HL-60 (cell line): ENCODE measurements at regions not wholly inside any gene's neighbourhood (a gene's known extent, or its start where the extent isn't known, plus 50 kb on each side); places are given as distances from the start of the nearest gene placed in this dataset.

Experiments
- GABPA ChIP-seq: IDR thresholded peaks from 2 replicates; pipeline ENCODE4 v1.6.1; 2012; ENCODE audit warnings: low read depth
- POLR2AphosphoS5 ChIP-seq: IDR thresholded peaks from 2 replicates; pipeline ENCODE4 v1.6.1; 2012; ENCODE audit warnings: low read depth
- SPI1 ChIP-seq: IDR thresholded peaks from 2 replicates; pipeline ENCODE4 v1.6.1; 2012; ENCODE audit warnings: low read depth, mild to moderate bottlenecking, borderline replicate concordance
- TF ChIP-seq, protein P1 (sequence below): IDR thresholded peaks from one replicate; pipeline ENCODE4 v1.5.1; 2011; ENCODE audit warnings: low read length, control low read depth, inconsistent platforms; ENCODE audit not compliant: insufficient read depth
- TF ChIP-seq, protein P2 (sequence below): IDR thresholded peaks from 2 replicates; pipeline ENCODE4 v1.6.1; 2012; ENCODE audit warnings: low read depth; ENCODE audit not compliant: insufficient replicate concordance

DNA sequence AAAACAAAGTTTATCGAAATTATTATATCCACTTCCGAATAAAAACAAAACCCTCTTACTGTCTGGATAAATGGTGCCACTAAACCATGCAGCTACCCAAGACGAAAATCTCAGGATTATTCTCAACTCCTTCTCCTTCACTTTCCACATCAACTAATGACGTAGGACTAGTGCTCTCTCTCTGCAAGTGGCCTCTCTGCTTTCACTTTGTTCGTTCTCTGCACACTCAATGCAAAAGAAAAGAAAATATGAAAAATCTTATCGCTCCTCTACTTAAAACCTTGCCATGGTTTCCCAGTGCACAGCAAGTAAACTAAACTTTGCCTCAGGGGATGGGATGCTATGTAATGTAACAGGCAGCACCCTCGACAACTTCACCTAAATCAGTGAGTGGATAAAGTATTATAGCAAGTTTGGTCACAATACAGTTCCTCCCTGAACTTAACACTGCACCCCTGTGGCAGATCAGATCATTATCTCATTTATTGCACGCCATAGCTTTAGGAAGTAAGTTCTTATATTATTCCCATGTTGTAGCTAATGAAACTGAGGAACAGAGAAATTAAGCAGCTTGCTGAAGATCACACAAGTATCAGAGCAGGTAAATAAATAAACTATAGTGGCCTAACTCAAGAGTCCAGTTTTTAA, 262.7 kb upstream of the GADL1 start:
- TF ChIP-seq, protein P1, sequence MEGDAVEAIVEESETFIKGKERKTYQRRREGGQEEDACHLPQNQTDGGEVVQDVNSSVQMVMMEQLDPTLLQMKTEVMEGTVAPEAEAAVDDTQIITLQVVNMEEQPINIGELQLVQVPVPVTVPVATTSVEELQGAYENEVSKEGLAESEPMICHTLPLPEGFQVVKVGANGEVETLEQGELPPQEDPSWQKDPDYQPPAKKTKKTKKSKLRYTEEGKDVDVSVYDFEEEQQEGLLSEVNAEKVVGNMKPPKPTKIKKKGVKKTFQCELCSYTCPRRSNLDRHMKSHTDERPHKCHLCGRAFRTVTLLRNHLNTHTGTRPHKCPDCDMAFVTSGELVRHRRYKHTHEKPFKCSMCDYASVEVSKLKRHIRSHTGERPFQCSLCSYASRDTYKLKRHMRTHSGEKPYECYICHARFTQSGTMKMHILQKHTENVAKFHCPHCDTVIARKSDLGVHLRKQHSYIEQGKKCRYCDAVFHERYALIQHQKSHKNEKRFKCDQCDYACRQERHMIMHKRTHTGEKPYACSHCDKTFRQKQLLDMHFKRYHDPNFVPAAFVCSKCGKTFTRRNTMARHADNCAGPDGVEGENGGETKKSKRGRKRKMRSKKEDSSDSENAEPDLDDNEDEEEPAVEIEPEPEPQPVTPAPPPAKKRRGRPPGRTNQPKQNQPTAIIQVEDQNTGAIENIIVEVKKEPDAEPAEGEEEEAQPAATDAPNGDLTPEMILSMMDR, result no peak
- TF ChIP-seq GABPA, result no peak
- TF ChIP-seq, protein P2, sequence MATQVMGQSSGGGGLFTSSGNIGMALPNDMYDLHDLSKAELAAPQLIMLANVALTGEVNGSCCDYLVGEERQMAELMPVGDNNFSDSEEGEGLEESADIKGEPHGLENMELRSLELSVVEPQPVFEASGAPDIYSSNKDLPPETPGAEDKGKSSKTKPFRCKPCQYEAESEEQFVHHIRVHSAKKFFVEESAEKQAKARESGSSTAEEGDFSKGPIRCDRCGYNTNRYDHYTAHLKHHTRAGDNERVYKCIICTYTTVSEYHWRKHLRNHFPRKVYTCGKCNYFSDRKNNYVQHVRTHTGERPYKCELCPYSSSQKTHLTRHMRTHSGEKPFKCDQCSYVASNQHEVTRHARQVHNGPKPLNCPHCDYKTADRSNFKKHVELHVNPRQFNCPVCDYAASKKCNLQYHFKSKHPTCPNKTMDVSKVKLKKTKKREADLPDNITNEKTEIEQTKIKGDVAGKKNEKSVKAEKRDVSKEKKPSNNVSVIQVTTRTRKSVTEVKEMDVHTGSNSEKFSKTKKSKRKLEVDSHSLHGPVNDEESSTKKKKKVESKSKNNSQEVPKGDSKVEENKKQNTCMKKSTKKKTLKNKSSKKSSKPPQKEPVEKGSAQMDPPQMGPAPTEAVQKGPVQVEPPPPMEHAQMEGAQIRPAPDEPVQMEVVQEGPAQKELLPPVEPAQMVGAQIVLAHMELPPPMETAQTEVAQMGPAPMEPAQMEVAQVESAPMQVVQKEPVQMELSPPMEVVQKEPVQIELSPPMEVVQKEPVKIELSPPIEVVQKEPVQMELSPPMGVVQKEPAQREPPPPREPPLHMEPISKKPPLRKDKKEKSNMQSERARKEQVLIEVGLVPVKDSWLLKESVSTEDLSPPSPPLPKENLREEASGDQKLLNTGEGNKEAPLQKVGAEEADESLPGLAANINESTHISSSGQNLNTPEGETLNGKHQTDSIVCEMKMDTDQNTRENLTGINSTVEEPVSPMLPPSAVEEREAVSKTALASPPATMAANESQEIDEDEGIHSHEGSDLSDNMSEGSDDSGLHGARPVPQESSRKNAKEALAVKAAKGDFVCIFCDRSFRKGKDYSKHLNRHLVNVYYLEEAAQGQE, result no peak
- TF ChIP-seq POLR2AphosphoS5, result no peak
- TF ChIP-seq SPI1, result no peak
